SKM-1 (cell line): ENCODE measurements at regions not wholly inside any gene's neighbourhood (a gene's known extent, or its start where the extent isn't known, plus 50 kb on each side); places are given as distances from the start of the nearest gene placed in this dataset.
"Not testable (repeated sequence)": the region's sequence is repeated elsewhere in the genome, so short reads cannot be mapped to it uniquely, and the experiment has no call there.

Experiments used
- DNase-seq: peaks from one replicate; lab custom pipeline; 2025; ENCODE audit not compliant: unreplicated experiment; lab: John Stamatoyannopoulos, UW

DNA sequence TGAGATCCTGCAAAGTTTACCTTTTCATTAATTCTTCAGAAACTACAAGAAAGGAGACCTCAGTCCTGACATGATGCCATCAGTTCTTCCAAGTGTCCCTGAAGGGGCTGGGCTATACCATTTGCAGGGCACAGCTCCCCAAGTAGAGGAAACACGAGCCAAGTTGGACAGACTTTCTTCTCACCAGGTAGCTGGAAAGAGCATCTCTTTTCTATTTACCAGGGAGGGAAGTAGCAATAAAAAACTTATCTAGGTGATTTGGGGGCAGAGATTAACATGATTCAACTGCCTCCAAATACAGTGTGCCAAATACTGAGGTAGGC, 103.9 kb upstream of the KCND3 start:
- no peak for DNase-seq

- no peak for DNase-seq
These were observed 110.5 kb upstream of the KCND3 start for GRCh38 chr1:112099979-112100378.

DNA sequence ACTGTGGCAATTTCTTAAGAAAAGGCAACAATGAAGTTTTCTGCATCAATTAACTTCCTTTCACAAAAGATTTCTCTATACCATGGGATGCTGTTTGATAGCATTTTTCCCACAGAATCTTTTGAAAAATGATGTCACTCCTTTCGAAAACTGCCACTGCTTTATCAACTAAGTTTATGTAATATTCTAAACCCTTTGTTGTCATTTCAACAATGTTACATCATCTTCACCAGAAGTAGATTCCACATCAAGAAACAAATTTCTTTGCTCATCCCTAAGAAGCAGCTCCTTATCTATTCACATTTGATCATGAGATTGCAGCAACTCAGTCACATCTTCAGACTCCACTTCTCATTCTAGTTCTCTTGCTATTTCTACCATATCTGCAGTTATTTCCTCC, 116.1 kb upstream of the KCND3 start:
- no peak for DNase-seq

- DNase-seq = no peak
These were observed 120.6 kb upstream of the KCND3 start for GRCh38 chr1:112110031-112110430.

DNA sequence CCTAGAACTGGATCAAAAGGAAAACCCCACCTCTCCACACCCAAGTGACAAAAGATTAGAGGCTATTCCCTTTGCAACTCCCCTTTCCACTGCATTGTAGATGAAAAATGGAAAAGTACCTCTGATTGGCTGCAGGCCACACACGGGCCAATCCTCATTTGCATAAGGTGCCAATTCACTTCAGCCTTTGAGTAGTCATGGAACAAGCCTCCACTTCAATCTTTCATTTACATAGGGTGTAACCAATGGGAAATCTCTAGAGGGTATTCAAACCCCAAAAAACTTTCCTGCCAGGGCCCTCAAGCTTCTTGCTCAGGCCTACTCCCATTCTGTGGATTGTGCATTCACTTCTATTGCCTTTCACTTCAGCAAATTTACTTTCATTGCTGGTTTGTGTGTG, 122.3 kb upstream of the KCND3 start:
- DNase-seq = no peak

DNA sequence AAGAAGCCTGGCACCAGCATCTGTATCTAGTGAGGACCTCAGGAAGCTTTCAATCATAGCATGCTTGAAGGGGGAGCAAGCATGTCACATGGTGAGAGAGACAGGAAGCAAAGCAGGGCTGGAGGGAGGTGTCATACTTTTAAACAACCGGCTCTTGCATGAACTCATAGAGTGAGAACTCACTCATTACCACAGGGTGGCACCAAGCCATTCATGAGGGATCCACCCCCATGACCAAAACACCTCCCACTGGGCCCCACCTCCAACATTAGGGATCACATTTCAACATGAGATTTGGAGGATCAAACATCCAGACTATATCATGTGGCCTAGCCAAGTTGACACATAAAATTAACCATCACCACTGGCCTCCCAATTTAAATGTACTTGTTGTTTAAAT, 125.1 kb upstream of the KCND3 start:
- no peak for DNase-seq

GRCh38 chr1:112126598-112126997, 137.1 kb upstream of the KCND3 start:
- no peak for DNase-seq

GRCh38 chr1:112127606-112128005, 138.1 kb upstream of the KCND3 start:
- not testable (repeated sequence) for DNase-seq

GRCh38 chr1:112133487-112133886, 144.0 kb upstream of the KCND3 start:
- DNase-seq = no peak

DNA sequence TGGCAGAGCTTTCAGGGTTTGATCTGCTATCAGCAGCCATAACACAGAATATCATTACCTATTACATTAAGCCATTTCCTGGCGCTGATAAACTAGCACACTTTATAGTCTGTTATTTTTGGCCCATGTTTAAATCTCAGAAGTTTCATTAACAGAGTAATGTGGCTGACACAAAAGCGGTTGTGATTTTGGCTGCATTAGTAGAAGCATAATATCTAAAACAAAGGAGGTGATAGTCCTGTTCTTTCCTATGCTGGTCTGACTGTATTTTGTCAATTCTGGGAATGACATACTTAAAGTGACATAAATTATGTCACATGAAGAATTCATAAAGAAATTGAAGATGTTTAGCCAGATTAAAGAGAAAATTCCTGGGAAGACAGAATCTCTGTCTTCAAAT, 151.3 kb upstream of the KCND3 start:
- DNase-seq = no peak

- DNase-seq = no peak
These were observed 151.8 kb upstream of the KCND3 start for GRCh38 chr1:112141301-112141700.

GRCh38 chr1:112141923-112142322, 152.5 kb upstream of the KCND3 start:
- DNase-seq = no peak

DNA sequence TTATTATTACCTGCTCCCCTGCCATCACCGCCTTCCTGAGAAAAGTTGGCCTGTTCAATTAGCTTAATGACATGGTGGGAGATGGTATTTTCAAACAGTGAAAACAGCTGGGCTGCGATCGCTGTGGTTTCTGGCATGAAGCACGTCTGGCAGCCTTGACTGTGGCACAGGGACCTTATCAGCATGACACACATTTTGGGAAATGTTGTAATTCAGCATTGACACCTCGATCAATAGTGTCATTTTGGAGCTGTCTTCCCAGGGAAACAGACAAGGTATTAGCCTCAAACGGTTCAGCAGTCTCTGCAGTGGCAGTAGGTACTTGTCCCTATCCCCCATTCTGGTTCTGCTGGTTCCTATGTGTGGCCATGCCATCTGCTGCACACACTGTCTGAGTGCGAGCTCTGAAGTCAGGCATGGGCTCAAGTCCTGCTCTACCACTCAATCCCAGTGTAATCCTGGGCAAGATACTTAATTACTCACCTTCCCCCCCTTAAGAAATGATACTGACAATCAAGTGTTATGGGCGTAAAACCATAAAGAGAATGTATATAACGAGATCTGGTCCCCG, 154.5 kb upstream of the KCND3 start:
- no peak for DNase-seq

GRCh38 chr1:112144733-112145426, 155.4 kb upstream of the KCND3 start:
- DNase-seq = no peak

- DNase-seq = no peak
These were observed 156.8 kb upstream of the KCND3 start for GRCh38 chr1:112146201-112146715.

- DNase-seq = not testable (repeated sequence)
These were observed 170.7 kb upstream of the KCND3 start for GRCh38 chr1:112160214-112160613.

DNA sequence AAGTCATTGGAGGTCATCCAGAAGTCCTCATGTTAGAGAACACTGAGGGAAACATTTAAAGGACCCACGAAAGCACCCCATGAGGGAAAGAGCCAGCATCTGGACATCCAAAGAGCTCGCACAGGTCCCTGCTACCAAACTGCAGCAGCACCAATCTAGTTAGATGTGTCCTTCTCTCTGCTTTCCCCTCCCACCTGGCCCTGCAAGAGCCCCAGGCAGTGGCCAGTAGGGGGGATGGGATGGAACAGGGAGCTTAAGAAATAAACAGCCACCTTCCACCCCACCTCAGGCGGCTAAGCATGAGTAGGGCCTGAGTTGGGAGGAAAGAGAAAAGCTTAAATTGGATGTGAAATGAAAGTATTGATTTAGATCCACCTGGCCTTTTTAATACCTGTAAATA, 175.9 kb upstream of the KCND3 start:
- DNase-seq = no peak

GRCh38 chr1:112169517-112169916, 180.0 kb upstream of the KCND3 start:
- DNase-seq = no peak

- DNase-seq = no peak
These were observed 182.9 kb upstream of the KCND3 start for GRCh38 chr1:112172294-112172882.

DNA sequence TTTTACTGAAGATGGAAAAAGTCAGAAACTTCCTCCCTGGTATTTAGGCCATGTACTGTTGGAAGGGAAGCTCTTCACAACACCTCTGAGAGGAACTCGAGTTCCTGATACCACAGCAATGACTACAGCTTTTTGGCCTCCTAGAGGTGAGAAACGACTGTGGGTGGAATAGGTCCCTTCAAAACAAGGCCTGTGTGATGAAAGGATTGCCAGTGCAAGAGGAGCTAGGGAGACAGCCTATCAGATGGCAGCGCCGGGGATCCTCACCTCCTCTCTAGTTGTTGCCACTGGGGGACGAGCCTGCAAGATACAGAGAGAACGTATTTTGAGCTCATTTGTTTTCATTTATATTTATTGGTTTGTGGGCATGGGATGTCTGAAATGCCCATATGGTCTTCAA, 187.8 kb upstream of the KCND3 start:
- no peak for DNase-seq

- DNase-seq = no peak
These were observed 199.1 kb upstream of the KCND3 start for GRCh38 chr1:112188611-112189010.

- no peak for DNase-seq
These were observed 199.9 kb upstream of the CTTNBP2NL start for GRCh38 chr1:112196008-112196588.
